HG02981 (cell line): ENCODE measurements at regions not wholly inside any gene's neighbourhood (a gene's known extent, or its start where the extent isn't known, plus 50 kb on each side); places are given as distances from the start of the nearest gene placed in this dataset.
"Not testable (repeated sequence)": the region's sequence is repeated elsewhere in the genome, so short reads cannot be mapped to it uniquely, and the experiment has no call there.

Experiments
- ATAC-seq: cut with Tn5 transposase; IDR thresholded peaks from one replicate; pipeline ENCODE4 v1.9.1; 2021; ENCODE audit warnings: mild to moderate bottlenecking, moderate library complexity; ENCODE audit not compliant: unreplicated experiment

DNA sequence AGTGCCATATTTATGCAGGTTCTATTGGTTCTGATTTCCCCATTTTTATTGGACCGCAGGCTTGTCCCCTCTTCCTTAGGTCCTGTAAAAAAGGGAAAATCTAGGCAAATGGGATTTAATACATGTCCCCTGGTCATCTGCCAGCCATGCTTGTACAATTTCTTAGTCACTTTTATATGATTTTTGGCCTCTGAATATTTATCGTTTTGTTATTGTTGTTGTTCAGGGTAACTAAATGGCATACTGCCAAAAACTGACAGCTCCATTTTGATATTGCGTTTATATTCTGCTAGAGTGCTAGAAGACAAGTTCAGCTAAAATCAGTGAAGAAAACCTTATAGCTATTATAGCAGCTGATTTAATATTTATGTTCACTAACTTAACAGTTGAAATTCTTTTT, 770.2 kb upstream of the FAM174A start:
- no peak for ATAC-seq

- no peak for ATAC-seq
Measured at GRCh38 chr5:99763021-99763774, 772.0 kb upstream of the FAM174A start.

DNA sequence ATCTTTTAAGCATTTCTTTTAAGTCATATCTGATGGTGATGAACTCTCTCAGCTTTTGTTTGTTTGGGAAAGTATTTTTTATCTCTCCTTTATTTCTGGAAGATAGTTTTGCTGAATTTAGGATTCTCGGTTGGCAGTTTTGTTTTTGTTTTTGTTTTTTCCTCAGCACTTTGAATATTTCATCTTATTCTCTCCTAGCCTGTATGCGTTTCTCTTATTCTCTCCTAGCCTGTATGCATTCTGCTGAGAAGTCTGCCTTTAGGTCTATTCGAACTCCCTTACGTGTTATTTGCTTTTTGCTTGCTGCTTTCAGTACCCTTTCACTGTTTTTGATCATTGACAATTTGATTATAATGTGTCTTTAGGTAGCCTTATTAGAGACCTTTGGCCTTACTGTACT, 787.8 kb upstream of the FAM174A start:
- no peak for ATAC-seq

- ATAC-seq, result not testable (repeated sequence)
Measured at GRCh38 chr5:99733146-99733545, 802.0 kb upstream of the FAM174A start.

DNA sequence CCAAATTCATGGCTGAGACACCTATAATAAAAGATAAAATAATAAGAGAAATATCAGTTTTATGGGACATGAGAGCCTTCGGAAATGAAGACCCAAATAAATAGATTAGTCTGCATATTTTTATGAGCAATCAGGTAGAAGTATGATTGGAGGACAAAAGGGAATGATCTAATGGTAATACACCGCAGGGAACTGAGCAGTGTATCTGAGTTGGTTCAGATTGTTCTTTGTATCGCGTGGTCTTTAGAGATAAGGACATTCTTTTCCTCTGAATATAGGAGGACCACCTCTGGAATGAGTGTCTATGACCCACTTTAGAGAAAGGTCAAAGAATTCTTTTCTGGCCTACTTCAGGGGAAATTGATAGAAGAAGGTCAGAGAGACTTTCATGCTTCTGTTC, 801.8 kb upstream of the CHD1 start:
- ATAC-seq, result not testable (repeated sequence)

DNA sequence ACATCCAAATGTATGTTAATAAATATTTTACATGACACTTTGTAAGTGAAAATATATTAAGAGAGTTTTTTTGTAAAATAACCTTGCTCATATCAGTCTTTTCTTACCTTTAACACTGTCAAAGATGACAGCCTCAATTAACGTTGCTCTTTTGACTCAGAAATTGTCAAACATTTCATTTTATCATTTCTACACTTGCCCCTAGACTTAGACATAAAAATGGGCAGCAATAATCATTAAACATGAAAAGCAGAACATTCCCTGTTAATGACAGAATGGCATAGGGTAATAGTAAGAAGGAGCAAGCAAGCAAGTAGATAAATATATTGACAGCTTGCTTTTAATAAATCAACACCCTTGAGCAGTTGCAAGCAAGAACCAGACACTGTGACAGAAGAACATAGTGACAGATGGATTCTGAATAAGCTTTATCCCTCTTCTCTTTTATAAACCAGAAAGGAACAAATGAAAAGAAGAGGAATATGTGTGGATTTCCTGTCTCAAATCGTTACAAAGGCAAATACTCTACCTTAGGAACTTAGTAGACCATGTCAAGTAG, 796.0 kb upstream of the CHD1 start:
- no peak for ATAC-seq

GRCh38 chr5:99721506-99721905, 792.7 kb upstream of the CHD1 start:
- no peak for ATAC-seq

DNA sequence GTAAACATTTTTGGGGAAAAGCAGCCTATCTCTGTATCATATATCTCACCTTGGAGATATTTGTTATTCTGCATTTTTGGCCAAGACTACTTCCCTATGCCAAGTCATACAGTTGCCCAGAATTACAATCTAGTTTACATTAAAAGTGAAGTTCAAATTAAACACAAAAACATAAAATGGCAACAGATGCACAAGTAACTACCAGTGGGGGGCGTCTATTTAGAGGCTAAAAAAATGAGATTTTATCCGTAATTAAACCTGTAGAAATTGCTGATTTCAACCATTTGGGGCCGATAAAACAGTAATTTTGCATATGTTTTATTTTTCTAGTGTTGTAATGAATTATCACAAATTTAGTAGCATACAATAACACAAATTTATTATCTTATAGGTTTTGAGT, 787.1 kb upstream of the CHD1 start:
- no peak for ATAC-seq

DNA sequence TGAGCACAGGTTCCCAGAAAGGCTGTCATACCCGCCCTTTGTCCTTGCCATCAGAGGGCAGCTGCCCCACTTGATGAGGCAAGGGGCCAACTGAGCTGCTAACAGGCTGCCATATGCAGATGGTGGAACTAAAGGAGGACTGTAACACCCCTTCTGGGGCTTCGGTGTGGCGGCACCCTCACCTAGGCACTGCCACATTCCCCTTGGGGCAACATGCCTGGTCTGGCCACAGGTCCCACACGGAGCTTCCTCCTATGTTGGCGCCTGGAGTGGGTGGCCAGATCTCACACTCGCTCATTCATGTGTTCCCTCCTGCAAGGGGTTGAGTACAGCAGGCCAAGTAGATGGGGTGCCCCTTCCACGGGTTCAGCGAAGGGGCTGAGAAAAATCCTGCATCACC, 777.4 kb upstream of the CHD1 start:
- no peak for ATAC-seq

DNA sequence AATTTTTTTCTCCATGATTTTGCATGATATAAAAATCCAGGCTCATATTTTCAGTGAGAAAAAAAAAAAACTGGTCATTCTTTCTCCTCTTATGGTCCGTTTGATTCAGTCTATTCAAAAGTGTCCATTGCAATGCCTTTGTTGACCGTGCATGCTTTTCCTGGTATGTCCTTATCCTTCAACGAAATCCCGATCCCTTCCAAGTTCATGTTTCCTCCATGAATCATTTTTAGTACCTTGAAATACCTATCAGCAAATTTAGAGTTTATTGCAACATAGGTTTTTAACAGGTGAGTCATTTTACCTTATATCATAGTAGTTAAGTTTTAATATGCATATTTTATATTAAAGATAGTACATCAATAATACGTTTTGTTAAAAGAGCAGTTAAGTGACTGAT, 773.8 kb upstream of the CHD1 start:
- ATAC-seq, result no peak

DNA sequence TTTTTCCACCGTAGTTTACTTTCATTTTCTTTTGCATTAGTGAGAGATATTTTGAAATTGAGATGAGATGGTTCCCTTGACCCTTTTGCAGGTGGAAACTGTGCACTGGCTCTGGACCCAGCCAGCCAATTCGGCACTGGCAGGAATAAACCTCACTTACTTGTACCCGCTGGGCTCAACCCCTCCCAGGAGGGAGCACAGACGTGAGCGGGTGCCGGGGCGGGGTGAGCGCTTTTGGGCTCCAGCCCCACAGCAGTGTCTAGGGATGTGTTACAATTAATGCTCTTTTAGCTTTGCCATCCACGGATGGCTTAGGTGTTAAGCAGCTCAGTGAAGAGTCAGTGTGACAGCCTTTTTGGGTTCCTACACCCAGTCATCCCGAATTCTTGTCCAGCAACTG, 766.1 kb upstream of the CHD1 start:
- ATAC-seq, result no peak

DNA sequence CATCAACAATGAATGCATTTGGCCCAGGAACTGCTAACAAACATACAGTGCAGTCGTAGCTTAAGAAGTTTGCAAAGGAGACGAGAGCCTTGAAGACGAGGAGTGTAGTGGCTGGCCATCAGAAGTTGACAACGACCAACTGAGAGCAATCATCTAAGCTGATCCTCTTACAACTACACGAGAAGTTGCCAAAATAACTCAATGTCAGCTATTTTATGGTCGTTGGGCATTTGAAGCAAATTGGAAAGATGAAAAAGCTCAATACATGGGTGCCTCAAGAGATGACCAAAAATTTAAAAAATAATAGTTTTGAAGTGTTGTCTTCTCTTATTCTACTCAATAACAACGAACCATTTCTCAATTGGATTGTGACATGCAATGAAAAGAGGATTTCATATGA, 757.7 kb upstream of the CHD1 start:
- no peak for ATAC-seq

GRCh38 chr5:99675974-99676373, 747.2 kb upstream of the CHD1 start:
- ATAC-seq, result no peak

DNA sequence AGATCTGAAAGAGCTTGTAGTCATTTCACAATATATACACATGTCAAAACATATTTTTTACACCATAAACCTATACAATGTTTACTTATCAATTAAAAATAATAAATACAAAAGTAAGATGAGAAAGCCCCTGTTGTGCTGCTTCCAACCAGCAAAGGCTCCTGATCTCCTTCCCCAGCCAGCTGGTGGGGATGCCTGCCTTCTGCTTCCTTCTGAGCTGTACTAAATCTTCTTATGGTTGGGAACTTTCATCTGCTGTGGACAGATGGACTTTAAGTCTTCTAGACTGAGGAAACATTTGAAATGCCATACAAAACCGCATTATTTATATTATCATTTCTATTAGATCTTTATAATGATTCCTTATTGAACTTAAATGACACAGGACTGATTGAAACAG, 745.3 kb upstream of the CHD1 start:
- no peak for ATAC-seq

- ATAC-seq, result no peak
Measured at GRCh38 chr5:99664972-99665371, 736.2 kb upstream of the CHD1 start.

DNA sequence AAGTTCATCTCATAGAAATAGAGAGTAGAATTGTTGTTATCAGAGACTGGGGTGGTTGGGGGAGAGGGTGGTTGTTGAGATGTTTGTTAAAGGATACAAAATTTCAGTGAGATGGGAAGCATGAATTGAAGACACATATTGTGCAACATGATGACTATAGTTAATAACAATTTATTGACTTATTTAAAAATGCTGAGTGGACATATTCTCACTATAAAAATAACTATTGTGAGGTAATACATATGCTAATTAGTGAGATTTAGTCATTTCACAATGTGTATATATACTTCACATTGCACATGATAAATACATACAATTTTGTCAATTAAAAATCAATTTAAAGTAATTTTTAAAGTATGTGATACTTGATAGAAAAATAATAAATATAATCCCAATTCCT, 722.5 kb upstream of the CHD1 start:
- ATAC-seq, result no peak

DNA sequence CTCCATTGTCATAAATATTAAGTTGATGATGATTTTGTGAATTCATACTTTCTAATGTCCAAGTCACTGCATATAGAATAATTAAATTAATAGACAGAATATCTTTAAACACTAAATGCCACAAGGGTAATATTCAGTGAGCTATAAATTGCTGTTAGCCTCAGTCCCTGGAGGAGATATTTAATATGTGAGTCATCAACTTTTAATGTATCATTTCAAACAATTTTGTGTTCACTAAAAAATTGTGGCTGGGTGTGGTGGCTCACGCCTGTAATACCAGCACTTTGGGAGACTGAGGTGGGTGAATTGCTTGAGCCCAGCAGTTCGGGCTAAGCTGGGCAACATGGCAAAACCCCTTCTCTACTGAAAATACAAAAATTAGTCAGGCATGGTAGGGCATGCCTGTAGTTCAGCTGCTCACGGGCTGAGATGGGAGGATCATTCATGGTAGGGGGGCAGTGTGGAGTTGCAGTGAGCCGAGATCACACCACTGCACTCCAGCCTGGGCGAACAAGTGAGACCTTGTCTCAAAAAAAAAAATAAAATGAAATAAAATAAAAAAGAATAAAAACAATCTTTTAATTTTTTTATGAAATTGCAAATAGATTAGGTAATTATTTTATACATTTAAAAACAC, 717.3 kb upstream of the CHD1 start:
- no peak for ATAC-seq

DNA sequence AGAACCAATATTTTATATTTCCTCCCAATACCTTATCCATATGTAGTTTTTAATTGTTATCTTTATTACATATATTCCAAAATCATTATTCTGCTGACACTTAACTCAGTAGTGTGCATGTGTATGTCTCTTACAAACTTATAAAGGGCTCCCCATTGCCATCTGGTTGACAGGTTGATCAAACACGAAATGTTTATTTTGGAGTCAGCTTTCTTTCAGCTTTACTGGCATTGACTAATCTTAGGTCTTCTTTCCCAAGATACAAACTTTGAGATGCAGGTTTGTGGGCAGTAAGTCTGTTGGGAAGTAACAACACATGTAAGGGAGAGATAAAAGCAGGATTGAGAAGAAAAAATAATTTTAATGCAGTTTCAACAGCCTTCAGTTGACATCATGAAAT, 716.0 kb upstream of the CHD1 start:
- ATAC-seq, result no peak

DNA sequence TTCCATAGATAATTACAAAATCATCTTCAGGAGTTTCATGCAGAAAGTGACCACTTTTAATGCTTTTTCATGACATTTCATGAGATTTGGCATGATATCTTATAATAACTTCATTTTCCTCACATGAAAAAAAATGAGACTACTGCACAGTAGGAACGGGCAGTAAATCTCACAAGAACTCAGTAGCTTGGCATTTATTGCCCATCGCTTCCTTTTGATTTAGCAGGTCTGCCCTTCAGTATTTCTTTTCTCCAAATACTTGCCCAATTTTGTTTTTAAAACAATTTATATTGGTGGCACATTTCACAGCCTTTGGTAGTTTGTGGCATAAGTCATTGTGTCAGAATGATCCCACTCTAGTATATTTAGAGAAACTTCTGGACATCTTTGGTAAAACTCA, 711.8 kb upstream of the CHD1 start:
- no peak for ATAC-seq

DNA sequence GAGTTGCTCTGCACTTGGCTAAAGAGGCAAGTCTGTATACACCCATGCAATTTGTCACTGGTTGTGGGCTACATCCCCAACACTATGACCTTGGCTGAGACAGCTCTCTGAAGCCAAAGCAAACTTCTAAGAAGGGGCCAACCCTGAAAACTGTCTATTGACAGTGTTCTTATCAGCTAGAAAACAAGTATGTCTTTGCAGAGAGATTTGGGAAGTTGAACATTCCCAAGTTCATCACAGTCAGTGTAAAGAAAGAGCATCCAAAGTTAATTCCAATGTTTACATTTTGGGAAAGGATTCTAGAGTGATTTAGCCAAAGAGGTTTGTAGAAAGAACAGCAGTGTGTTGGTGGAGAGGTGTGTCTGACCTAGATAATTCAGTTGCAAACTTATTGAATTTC, 711.1 kb upstream of the CHD1 start:
- ATAC-seq, result no peak

GRCh38 chr5:99636663-99637062, 707.9 kb upstream of the CHD1 start:
- ATAC-seq, result no peak
